HEK293 (cell line): ENCODE measurements at regions not wholly inside any gene's neighbourhood (a gene's known extent, or its start where the extent isn't known, plus 50 kb on each side); places are given as distances from the start of the nearest gene placed in this dataset.

Experiments
- CTCF ChIP-seq: fragments of 450-650 bp; formaldehyde crosslinking; IDR thresholded peaks from 2 replicates; pipeline ENCODE4 v1.5.1; 2016; ENCODE audit warnings: missing biosample characterization, missing genetic modification characterization
- ZBTB7A ChIP-seq: fragments of 450-650 bp; formaldehyde crosslinking; IDR thresholded peaks from 2 replicates; pipeline ENCODE4 v1.5.1; 2016; ENCODE audit warnings: low read depth, missing biosample characterization, missing genetic modification characterization
- ZNF24 ChIP-seq: fragments of 450-650 bp; formaldehyde crosslinking; IDR thresholded peaks from 2 replicates; pipeline ENCODE4 v1.5.1; 2016; ENCODE audit warnings: missing biosample characterization, missing genetic modification characterization
- ZNF48 ChIP-seq: fragments of 450-650 bp; formaldehyde crosslinking; IDR thresholded peaks from 2 replicates; pipeline ENCODE4 v1.5.1; 2016; ENCODE audit warnings: missing biosample characterization, missing genetic modification characterization
- ZNF664 ChIP-seq: fragments of 450-650 bp; formaldehyde crosslinking; IDR thresholded peaks from 2 replicates; pipeline ENCODE4 v1.5.1; 2016; ENCODE audit warnings: missing biosample characterization, missing genetic modification characterization
- TF ChIP-seq, protein P1 (sequence below): sonication (generic); formaldehyde crosslinking; IDR thresholded peaks from 2 replicates; pipeline ENCODE4 v1.8.1; 2022; ENCODE audit warnings: mild to moderate bottlenecking, moderate library complexity, missing genetic modification reagents

GRCh38 chr4:85411386-85411785, 63.6 kb upstream of the ARHGAP24 start:
- TF ChIP-seq CTCF (tag by site-specific recombination) (no peak), ZNF664 (tag by site-specific recombination) (no peak), ZNF24 (no peak), ZBTB7A (tag by site-specific recombination) (no peak), ZNF48 (no peak)
- TF ChIP-seq, protein P1, sequence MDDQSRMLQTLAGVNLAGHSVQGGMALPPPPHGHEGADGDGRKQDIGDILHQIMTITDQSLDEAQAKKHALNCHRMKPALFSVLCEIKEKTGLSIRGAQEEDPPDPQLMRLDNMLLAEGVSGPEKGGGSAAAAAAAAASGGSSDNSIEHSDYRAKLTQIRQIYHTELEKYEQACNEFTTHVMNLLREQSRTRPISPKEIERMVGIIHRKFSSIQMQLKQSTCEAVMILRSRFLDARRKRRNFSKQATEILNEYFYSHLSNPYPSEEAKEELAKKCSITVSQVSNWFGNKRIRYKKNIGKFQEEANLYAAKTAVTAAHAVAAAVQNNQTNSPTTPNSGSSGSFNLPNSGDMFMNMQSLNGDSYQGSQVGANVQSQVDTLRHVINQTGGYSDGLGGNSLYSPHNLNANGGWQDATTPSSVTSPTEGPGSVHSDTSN (CRISPR knock-in tag): no peak
